Activated CD4-positive, alpha-beta T cell treated with anti-CD3 and anti-CD28 coated beads, Interleukin-2, amount 50 U/mL, for 16 hours (primary cell): ENCODE measurements at regions not wholly inside any gene's neighbourhood (a gene's known extent, or its start where the extent isn't known, plus 50 kb on each side); places are given as distances from the start of the nearest gene placed in this dataset.

Source experiments
- DNase-seq: peaks from one replicate; pipeline ENCODE4 v3.0.0-alpha.2; 2020

- DNase-seq = no peak
Observed at GRCh38 chr1:2866422-2867086, 65.1 kb upstream of the TTC34 start.

DNA sequence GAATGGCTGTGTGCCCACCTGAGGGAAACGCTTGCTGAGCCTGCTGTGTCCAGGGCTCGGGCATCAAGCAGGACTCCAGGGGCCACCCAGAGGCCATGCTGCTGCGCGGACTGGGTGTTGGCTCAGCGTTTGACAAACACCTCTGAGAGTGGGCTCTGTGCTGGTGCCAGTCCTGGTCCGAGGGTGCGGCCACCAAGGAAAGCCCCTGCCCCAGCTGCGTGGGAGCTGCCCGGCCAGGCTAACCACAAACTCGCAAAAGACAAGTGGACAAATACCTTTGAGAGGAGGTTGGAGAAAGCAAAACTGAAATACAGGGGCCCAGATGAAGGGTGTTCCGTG is 65.6 kb upstream of the TTC34 start:
- no peak for DNase-seq

- DNase-seq = no peak
Observed at GRCh38 chr1:2867861-2868260, 66.4 kb upstream of the TTC34 start.

GRCh38 chr1:2868571-2869195 is 67.2 kb upstream of the TTC34 start:
- no peak for DNase-seq

DNA sequence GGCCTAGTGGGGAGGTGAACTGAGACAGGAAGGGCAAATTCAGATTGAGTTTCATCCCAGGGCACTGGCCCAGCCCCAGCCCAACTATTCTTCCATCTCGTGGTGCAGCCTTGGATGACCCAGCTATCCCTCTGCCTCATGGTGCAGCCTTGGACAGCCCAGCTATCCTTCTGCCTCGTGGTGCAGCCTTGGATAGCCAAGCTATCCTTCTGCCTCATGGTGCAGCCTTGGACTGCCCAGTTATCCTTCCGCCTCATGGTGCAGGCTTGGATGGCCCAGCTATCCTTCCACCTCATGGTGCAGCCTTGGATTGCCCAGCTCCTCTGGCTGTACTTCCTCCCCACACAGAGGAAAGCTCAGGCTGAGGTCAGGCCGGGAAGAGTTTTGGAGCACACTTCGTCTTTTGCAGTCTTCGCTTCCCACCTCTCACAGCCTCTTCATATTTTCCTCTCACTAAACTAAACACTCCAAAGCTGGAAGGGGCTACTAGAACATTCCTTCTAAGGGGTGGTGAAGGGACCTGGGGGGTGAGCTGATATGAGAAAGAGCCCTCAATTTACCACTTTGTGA is 69.8 kb upstream of the TTC34 start:
- no peak for DNase-seq

GRCh38 chr1:2874207-2874606 is 72.7 kb upstream of the TTC34 start:
- no peak for DNase-seq

GRCh38 chr1:2874607-2875480 is 73.4 kb upstream of the TTC34 start:
- DNase-seq = no peak

GRCh38 chr1:2875707-2876561 is 74.4 kb upstream of the TTC34 start:
- DNase-seq = no peak

GRCh38 chr1:2876846-2877245 is 75.4 kb upstream of the TTC34 start:
- no peak for DNase-seq

- DNase-seq = no peak
Observed at GRCh38 chr1:2877391-2877790, 75.9 kb upstream of the TTC34 start.

DNA sequence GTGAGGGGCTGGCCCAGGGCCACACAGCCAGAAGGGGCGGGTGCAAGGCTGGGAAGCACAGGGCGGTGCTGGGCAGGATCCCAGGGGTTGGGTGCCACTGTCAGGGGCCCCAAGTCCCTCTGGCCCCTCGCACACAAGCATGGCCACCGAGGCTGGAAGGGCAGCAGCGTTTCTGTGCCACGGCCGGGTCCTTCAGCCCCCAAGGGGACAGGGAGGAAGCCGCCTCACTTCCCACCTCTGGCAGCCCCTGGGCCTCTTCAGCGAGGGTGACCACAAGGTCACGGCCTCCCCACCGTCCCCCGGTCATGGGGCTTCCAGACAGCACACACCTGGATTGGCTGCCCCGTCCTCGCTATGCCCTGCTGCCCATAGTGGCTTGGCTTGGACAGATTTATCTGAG is 77.1 kb upstream of the TTC34 start:
- DNase-seq = no peak

DNA sequence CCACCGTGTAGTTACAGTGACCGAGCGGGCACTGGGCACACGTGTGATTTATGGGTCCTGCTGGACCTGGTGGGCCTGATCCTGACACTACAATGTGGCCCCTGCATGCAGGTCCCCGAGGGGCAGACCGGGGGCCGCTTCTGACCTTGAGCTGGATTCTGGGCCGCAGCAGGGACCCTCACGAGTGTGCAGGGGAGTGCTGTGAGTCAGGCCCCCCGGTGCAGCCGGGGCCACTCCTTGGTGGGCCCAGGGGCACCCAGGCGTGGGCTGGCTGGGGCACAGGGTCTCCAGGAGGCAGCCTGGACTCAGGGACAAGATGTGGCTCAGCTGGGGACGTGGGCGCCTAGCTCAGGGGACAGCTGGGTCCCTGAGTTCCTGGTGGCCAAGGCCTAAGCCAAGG is 77.5 kb upstream of the TTC34 start:
- DNase-seq = no peak

- DNase-seq = no peak
Observed at GRCh38 chr1:2879591-2879990, 78.1 kb upstream of the TTC34 start.

DNA sequence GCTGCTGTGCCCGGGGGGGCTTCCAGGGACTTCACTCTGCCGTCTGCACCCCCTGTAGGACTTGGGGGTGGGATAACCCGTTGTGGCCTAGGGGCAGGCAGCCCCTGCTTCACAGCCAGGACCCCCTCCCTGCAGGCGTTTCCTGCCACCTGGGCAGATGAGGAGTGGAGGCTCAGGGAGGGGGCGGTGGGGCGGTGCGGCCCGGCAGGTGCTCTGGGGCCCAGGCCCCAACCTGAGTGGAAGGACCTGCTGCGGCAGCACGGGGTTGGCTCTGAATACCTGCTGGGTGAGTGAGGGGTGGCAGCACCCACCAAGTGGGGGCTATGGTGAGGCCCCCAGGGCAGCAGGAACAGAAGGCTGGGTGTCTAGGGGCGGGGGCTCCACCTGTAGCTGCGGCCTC is 78.6 kb upstream of the TTC34 start:
- no peak for DNase-seq

- no peak for DNase-seq
Observed at GRCh38 chr1:2880812-2881295, 79.4 kb upstream of the TTC34 start.

DNA sequence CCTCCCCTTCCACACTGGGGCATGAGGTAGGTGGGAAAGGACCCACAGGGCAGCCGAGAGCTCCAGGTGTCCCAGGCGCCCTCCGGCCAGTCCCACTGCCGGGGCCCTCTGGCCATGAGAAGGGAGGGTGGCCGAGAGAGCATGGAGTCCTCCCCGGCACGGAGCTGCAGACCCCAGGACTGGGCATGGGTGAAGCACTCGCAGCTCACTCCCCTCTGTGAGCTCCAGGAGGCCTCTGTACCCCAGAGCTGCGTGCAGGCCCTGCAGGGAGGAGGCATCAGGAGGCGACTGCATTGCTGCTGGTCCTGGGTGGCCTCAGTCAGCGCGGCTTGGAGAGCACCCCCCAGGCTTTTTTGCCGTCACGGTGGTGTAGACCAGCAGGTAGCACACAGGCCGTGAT is 80.1 kb upstream of the TTC34 start:
- DNase-seq = no peak

DNA sequence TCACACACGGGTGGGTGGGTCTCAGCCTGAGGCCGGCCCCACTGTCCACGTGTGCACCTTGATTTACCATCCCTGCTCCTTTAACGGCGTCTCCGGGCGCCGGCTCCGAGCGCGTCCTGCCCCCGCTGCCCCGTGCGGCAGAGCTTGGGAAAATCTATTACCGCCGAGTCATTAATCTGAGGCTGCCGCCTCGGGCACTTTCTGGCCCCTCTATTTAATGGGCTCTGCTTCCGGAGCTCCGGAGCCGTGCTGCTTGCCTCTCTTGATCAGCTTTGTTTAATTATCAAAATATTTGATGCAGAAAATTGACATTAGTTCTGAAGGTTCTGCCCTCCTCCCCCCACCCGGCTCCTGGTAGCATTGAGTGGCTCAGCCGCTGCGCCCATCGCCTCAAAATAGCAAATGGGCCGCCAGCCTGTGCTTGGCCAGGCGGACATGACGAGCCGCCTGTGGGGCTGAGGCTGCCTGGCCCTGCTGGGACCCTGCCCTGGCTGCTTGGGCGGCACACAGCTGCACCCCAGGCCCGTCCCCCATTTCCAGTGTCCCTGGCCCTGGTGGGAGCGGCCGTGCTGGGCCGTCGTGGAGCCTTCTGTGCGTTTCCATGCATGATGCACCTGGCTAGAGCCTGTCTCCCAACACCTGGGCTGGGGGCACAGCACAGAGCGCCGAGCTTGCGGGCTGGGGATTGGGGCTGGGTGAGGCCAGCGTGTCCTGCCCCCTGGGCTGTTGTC is 81.6 kb upstream of the TTC34 start:
- DNase-seq = no peak

GRCh38 chr1:2885001-2885400 is 83.5 kb upstream of the TTC34 start:
- no peak for DNase-seq

GRCh38 chr1:2886631-2887030 is 85.1 kb upstream of the TTC34 start:
- DNase-seq = no peak

DNA sequence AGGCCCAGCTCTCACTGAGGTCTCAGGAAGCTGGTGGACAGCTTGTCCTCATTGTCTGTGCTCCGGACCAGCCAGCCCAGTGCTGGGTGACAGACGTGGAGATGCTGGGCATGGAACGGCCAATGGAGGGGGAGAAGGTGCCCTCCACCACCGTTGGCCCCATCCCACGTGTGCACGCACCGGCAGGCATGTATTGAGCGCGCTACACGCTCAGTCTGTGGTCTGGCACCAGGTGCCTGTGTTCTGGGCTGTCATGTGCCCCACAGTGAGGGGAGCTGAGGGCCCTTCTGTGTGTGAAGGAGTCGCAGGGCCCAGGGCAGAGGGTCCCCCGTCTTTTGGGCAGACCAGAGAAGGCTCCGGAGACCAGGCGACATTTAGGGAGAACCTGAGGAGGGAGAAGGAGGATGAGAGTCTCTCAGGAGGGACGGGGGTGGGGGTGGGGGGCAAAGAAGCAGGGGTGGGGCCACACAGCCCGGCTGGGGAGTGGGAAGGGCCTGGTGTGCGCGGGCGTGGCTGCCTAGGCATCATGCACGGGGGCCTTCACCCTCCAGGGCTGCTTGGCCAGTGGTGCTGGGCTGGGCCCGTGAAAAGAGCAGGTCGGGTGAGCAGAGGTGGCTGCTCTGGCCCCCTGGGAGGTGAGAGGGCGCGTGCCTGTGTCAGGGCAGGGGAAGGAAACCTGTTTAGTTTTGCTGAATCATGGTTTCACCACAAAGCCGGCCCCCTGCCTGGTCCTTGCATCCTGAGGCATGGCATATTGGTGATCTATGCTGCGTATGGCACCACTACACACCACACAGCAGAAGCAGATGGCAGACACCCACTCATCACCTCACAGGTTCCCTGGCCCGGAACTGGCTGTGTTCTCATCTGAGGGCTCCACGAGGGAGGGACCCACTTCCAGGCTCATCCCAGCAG is 86.7 kb upstream of the TTC34 start:
- peak; percentile 5 for DNase-seq
